ENCODE measurements at regions not wholly inside any gene's neighbourhood (a gene's known extent, or its start where the extent isn't known, plus 50 kb on each side); places are given as distances from the start of the nearest gene placed in this dataset.

DNA sequence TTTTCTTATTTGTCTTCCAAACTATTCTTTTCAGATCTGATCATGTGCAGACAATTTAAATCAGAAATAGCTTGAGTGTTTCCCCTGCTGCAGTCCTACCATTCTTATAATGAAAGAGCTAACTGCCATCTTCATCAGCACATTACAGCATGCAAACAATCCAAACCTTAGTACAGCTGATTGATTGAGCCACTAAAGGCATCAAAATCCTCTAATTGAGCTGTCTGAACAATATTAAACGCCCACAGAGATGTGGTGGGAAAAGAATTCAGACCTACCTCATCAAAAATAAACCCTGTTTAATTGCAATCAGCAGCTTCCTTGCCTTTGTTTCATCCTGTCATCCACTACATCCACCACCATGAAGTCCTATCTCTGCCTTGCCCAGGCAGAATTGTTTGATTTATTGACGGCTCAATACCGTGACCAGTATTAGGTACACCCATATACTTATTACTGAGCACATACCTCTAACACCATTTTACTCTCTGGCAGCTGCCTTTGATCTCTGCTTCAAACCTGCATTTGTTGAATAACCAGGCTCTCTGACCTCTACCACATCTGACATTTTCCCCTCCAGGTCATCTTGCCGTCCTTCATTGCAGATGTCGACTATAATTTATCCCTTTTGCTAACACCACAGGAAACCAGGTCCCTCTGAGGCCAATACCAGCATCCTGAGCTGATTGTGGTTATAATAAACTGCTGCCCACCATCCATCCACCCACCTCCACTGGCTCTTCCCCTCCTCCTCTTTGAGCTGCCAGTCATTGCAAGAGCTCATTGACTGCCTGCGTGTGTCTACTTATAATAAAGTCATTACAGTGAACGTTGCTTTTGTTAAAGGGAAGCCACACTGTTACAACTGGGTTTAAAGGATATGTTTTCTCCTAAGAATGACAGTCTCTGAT lies 78.5 kb downstream of the RBM43 start:
- H3K4me1 Mint-ChIP-seq, result peaks cover 15% of the 10 kb centered on the region
- peaks cover 10% of the 10 kb centered on the region for H3K4me1 ChIP-seq
- H3K27ac ChIP-seq, result no peak overlapping the region

DNA sequence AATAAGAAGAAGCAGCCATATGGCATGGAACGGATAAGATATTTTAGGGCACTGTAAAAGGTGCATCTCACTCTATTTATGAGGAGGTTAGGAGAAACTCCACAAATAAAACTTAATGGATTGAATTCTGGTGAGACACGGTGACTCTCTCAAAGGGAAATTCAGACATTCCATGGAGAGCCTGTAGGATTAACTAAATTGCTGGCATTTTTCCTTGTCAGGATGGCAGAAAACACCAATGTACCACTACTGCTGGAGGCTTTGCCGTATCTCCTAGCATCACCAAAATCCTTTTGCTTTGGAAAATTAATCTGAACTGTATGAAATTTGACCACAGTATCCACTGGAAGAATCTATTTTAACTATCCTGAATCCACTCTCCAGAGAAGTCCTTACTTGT lies 79.3 kb downstream of the RBM43 start:
- peak overlapping the region; percentile 58 for H2AFZ ChIP-seq (replicated peaks)
- H3K9me3 ChIP-seq (ENCODE audit: low read depth), result no peaks in the 10 kb centered on the region
- H3K4me3 Mint-ChIP-seq, result no peak overlapping the region
- no peaks in the 10 kb centered on the region for H3K36me3 ChIP-seq
- H3K9me3 Mint-ChIP-seq, result no peaks in the 10 kb centered on the region
- no peaks in the 10 kb centered on the region for H3K27me3 Mint-ChIP-seq (ENCODE audit: insufficient read depth, low read depth)
- H3K36me3 Mint-ChIP-seq, result no peaks in the 10 kb centered on the region
- H3K4me1 Mint-ChIP-seq, result peaks cover 15% of the 10 kb centered on the region
- H4K20me1 ChIP-seq (ENCODE audit: low read depth), result no peaks in the 10 kb centered on the region
- DNase-seq (ENCODE audit: low spot score), result no peak
- no peak overlapping the region for H3K27ac ChIP-seq
- peaks cover 10% of the 10 kb centered on the region for H3K4me1 ChIP-seq
- H3K27me3 ChIP-seq, result no peaks in the 10 kb centered on the region
- H3K27ac Mint-ChIP-seq, result no peak overlapping the region
- no peak for TF ChIP-seq EZH2phosphoT487 (IDR thresholded peaks at IDR 0.05)
- no peak for TF ChIP-seq EZH2 (IDR thresholded peaks at IDR 0.05)
- TF ChIP-seq, protein P1, sequence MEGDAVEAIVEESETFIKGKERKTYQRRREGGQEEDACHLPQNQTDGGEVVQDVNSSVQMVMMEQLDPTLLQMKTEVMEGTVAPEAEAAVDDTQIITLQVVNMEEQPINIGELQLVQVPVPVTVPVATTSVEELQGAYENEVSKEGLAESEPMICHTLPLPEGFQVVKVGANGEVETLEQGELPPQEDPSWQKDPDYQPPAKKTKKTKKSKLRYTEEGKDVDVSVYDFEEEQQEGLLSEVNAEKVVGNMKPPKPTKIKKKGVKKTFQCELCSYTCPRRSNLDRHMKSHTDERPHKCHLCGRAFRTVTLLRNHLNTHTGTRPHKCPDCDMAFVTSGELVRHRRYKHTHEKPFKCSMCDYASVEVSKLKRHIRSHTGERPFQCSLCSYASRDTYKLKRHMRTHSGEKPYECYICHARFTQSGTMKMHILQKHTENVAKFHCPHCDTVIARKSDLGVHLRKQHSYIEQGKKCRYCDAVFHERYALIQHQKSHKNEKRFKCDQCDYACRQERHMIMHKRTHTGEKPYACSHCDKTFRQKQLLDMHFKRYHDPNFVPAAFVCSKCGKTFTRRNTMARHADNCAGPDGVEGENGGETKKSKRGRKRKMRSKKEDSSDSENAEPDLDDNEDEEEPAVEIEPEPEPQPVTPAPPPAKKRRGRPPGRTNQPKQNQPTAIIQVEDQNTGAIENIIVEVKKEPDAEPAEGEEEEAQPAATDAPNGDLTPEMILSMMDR (IDR thresholded peaks at IDR 0.05), result no peak
- no peak overlapping the region for H3K4me3 ChIP-seq
- no peaks in the 10 kb centered on the region for H3K79me2 ChIP-seq (ENCODE audit: low read depth)
- no peak overlapping the region for H3K9ac ChIP-seq
- H3K4me2 ChIP-seq, result no peak overlapping the region
- no peaks in the 10 kb centered on the region for H3F3A ChIP-seq (ENCODE audit: low read depth)

More for the DNA sequence above, 78.5 kb downstream of the RBM43 start:
- H3K9ac ChIP-seq, result no peak overlapping the region
- H3K79me2 ChIP-seq (ENCODE audit: low read depth), result no peaks in the 10 kb centered on the region
- H3K27me3 ChIP-seq, result no peaks in the 10 kb centered on the region
- H2AFZ ChIP-seq (replicated peaks), result peak overlapping the region; percentile 58
- Mint-ChIP-seq H3K4me3 (no peak overlapping the region), H3K9me3 (no peaks in the 10 kb centered on the region), H3K27me3 (ENCODE audit: insufficient read depth, low read depth) (no peaks in the 10 kb centered on the region), H3K27ac (no peak overlapping the region), H3K36me3 (no peaks in the 10 kb centered on the region)
- H3K4me2 ChIP-seq, result no peak overlapping the region
- DNase-seq (ENCODE audit: low spot score), result no peak
- no peak overlapping the region for H3K4me3 ChIP-seq
- H4K20me1 ChIP-seq (ENCODE audit: low read depth), result no peaks in the 10 kb centered on the region
- TF ChIP-seq, protein P1 (IDR thresholded peaks at IDR 0.05), result no peak
- TF ChIP-seq EZH2phosphoT487 (IDR thresholded peaks at IDR 0.05), result no peak
- TF ChIP-seq EZH2 (IDR thresholded peaks at IDR 0.05), result no peak
- H3F3A ChIP-seq (ENCODE audit: low read depth), result no peaks in the 10 kb centered on the region
- H3K36me3 ChIP-seq, result no peaks in the 10 kb centered on the region
- H3K9me3 ChIP-seq (ENCODE audit: low read depth), result no peaks in the 10 kb centered on the region

DNA sequence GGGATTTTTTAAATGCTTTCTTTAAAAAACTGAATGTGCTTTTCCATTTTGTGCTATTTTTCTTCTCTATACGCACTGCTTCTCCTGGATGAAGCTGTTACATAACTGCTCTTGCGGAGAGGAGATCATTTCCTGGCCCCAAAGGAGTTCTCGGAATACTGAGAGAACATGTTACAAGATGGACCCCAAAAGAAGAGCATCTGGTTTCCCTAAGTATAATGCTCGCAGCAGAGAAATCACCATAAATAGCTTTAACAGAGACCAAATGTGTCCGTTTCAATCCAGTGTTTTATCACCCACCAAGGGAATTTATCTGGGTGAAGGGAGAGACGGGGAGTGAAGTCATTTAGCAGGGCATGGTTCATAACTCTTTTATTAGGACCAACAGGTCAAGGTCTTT lies 80.1 kb downstream of the RBM43 start:
- no peak overlapping the region for H3K4me2 ChIP-seq
- H3K4me1 Mint-ChIP-seq, result peaks cover 15% of the 10 kb centered on the region
- no peaks in the 10 kb centered on the region for H3K36me3 ChIP-seq
- no peaks in the 10 kb centered on the region for H3K9me3 ChIP-seq (ENCODE audit: low read depth)
- no peaks in the 10 kb centered on the region for H3K79me2 ChIP-seq (ENCODE audit: low read depth)
- no peaks in the 10 kb centered on the region for H4K20me1 ChIP-seq (ENCODE audit: low read depth)
- no peaks in the 10 kb centered on the region for H3K27me3 Mint-ChIP-seq (ENCODE audit: insufficient read depth, low read depth)
- H3K4me3 Mint-ChIP-seq, result no peak overlapping the region
- H3K4me3 ChIP-seq, result no peak overlapping the region
- TF ChIP-seq EZH2phosphoT487 (IDR thresholded peaks at IDR 0.05) (no peak), EZH2 (IDR thresholded peaks at IDR 0.05) (no peak)
- TF ChIP-seq, protein P1 (IDR thresholded peaks at IDR 0.05), result no peak
- H2AFZ ChIP-seq (replicated peaks), result peak overlapping the region; percentile 0
- DNase-seq (ENCODE audit: low spot score), result no peak
- H3K27me3 ChIP-seq, result no peaks in the 10 kb centered on the region
- H3K36me3 Mint-ChIP-seq, result no peaks in the 10 kb centered on the region
- no peaks in the 10 kb centered on the region for H3F3A ChIP-seq (ENCODE audit: low read depth)
- H3K9me3 Mint-ChIP-seq, result no peaks in the 10 kb centered on the region
- H3K4me1 ChIP-seq, result peaks cover 11% of the 10 kb centered on the region
- no peak overlapping the region for H3K9ac ChIP-seq
- H3K27ac ChIP-seq, result no peak overlapping the region
- no peak overlapping the region for H3K27ac Mint-ChIP-seq
